ENCODE measurements at regions not wholly inside any gene's neighbourhood (a gene's known extent, or its start where the extent isn't known, plus 50 kb on each side); places are given as distances from the start of the nearest gene placed in this dataset.

GRCh38 chr12:115758877-115759620 is 518.4 kb downstream of the MED13L start:
- no peak for DNase-seq (ENCODE audit: low spot score)

DNA sequence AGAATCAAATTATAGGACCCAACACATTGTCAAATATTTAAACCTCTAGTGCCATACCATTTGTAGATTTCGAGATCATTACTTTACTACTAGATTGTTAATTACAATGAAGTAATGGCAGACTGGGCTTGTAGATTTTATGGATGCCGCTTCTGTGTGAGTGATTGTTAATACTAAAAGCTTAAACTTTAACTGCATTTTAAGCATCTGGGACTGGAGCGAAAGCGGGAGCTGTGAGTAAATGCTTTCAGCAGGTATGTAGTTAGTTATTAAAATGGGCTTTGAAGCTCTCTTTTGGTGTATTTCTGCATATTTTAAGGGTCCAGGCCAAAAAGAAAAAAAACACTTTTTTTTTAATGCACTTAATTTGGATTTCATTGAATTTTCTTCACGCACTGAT is 519.3 kb downstream of the MED13L start:
- no peak for DNase-seq (ENCODE audit: low spot score)

DNA sequence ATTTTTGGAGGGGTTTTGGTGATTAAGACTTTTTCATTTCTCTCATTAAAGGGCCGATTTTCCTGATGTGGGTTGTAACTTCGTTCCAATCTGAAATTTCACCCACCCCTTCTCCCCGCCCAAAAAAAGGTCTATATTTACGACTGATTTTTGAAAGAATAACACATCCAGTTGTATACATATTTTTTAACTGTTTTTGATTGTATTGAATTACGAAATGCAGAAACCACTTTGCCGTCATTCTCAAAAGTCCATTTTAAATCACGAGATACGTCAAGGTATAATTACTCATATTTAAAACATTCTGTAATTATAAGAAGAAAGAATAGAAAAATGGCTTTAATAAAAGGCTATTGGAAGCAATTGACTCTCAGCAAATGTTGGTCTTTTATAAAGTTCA is 520.7 kb downstream of the MED13L start:
- DNase-seq (ENCODE audit: low spot score), result no peak

GRCh38 chr12:115756271-115756670 is 521.2 kb downstream of the MED13L start:
- DNase-seq (ENCODE audit: low spot score), result no peak

DNA sequence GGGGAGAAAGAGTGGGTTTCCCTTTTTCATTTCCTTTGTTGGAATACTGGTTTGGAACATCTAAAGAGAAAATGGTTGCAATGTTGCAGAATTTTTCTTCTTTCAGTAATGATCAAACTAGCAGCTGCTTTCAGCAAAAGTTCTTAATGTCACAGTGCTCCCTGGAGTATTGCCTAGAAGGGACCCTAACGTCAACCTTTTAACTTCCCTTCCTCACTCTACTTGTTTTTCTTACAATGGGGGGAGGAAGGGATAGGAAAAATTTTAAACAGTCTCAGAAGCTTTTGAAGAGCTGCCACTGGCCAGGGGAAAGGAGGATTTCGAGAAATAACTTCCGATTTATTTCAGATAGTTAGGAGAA is 521.8 kb downstream of the MED13L start:
- DNase-seq (ENCODE audit: low spot score), result no peak

GRCh38 chr12:115755061-115755724 is 522.3 kb downstream of the MED13L start:
- DNase-seq (ENCODE audit: low spot score), result no peak

DNA sequence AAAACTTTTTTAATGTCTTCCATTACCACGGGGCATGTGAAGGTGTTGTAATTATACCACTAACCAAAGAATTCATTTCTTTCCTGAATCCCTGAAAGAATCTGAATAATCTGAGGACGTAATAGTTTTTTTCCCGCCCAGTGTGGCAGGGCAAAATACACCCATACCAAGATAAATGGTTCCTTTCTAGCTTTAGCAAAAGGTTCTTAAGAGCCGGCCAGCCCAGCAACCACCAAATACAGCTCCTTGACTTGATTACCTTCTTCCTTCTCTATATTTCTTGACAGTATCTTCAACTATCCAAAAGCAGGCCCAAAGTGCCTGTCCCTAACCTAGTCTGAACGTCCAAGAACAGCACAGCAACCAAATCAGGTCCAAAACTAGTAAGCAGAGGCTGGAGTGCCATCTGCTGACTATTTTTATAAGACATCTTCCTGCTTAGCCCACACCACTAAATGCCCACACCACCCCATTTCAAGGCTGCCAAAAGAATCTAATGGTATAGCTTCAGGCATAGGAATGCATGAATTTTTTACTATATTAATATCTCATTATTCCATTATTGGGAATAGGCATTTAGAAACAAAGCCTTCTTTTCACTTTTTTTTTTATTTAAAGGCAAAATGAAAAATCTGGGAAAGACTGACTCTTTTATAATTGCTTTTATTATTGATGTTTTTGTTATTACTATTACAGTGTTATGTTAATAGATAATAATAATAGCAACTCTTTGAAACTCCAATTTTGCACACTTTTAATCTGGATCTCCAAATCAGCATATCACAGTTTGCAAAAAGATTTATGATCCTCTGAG is 524.4 kb downstream of the MED13L start:
- peak; percentile 59 for DNase-seq (ENCODE audit: low spot score)

GRCh38 chr12:115752156-115752555 is 525.3 kb downstream of the MED13L start:
- no peak for DNase-seq (ENCODE audit: low spot score)

DNA sequence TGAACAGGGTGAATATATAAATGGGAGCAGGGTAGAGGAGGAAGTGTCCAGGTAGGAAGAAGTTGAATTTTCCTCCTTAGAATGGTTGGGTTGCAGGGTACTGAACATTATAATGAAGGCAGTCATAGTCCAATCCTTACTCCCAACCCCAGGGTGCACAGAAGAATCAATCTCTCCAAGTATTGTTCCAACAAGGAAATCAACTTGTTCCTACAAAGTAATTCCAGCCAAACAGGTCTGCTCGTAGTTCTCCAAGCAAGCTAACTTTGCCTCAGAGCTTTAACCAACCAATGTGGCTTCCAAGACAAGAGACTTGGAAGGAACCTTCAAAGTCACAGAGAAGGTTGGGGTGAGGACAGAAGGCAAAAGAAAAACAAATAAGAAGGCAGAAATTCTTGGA is 527.2 kb downstream of the MED13L start:
- DNase-seq (ENCODE audit: low spot score), result no peak

GRCh38 chr12:115749071-115749841 is 528.2 kb downstream of the MED13L start:
- no peak for DNase-seq (ENCODE audit: low spot score)

- DNase-seq (ENCODE audit: low spot score), result no peak
These were observed 536.8 kb downstream of the MED13L start for GRCh38 chr12:115740586-115741155.

DNA sequence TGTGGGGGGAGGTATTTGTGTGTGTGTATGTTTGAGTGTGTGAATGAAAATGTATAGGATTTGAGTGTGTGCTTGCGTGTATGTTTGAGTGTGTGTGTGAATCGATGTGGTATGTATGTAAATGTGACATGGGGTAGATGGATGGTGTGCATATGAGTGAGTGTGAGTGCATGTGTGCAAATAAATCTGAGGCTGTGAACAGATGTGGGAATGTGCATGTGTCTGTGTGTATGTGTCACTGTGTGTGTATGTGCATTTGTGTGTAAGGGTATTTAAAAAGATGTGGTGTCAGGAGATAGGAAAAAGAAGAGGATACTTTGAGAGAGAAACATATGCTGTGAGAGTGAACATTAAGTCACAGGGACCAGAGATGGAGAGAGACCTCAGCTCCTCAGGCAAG is 539.6 kb downstream of the MED13L start:
- no peak for DNase-seq (ENCODE audit: low spot score)

DNA sequence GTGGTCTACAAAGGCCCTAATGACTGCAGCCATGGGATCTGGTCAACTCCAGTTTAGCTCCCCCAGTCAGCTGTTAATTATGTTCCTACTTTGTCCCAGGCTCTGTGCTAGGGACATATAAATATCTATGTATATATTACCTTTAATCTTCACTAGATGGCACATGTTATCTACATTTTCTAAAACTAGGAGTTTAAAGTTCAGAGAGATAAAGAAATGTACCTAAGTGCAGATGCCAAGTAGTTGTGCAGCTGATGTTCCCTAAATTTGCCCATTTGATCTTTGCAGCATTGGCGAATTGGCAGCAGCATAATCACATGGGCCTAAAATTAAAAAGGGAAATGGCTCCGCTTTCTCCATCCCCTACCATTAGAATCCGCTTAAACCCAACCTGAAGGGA is 541.1 kb downstream of the MED13L start:
- no peak for DNase-seq (ENCODE audit: low spot score)

GRCh38 chr12:115730975-115731541 is 546.4 kb downstream of the MED13L start:
- DNase-seq (ENCODE audit: low spot score), result no peak

DNA sequence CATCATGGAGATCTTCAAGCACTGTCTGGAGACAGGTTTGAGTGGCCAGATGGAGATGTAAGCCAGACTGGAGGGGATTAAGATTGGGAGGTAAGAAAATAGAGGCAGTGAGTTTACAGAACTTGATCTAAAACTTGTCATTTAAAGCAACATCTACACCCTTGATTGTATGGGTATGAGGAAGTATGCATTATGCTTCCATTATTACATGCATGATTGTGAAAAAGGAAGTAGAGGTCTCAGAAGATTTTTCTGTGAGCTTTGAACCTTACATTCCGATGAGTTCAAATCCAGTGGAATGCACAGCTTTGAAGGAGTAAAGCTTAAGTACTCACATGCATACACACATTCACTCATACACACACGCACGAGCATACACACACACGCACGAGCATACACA is 550.8 kb downstream of the MED13L start:
- DNase-seq (ENCODE audit: low spot score), result no peak

DNA sequence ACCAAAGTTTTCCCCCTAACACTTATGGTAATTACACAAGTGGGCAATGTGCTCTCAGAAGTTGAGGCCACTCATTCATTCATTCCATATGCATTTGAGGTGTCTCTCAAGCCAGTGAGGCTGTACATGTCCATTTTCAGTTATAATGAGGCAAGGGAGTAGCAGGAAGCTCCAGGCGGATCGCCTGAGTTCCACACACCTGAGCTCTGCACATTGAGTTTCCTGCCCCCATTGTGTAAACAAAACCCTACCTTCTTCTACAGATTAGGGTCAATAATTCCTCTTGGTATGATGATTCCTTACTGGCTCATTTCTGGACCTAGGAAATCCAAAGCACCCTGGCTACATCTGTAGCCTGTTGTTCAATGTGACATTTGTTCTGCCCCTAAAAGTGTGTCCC is 555.3 kb downstream of the MED13L start:
- DNase-seq (ENCODE audit: low spot score), result no peak

GRCh38 chr12:115716551-115716950 is 560.9 kb downstream of the MED13L start:
- no peak for DNase-seq (ENCODE audit: low spot score)

DNA sequence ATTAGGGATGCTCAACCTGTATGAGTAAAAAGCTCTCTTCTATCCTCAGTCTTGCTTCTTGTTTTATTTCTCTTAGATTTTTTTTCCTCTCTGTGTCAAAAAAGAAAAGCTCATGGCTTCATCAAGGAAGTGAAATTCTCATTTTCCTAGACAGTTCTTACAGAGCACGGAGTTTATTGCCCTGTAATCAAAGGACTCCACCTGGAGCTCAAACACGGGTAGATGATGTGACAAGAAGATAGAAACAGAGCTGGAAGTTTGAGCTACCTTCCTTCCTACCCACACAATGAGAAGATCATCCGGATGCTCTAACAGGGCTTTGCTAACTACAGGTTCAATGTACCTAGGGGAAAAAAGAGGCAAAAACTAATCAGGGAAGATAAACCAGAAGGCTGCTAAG is 564.8 kb downstream of the MED13L start:
- DNase-seq (ENCODE audit: low spot score), result no peak

DNA sequence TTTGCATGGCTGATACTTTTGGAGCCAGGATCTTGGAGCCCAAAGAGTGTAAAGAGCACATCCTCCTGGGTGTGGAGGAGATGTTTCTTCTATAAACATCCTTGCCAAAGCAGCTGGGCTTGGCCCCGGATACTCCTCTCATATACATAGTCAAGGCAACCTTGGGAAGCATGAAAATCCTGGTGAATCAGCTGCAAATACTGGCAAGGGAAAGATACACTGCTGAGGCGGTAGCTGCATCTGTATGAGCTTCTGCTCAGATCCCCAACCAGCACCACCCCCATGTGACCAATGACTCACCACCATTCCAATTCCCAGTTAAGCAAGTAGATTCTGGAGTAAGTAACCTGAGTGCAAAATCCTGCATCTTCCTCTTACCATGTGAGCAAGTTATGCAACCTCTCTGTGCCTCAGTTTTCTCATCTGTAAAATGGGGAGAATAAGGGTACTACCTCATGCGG is 567.4 kb downstream of the MED13L start:
- DNase-seq (ENCODE audit: low spot score), result no peak

GRCh38 chr12:115709540-115710011 is 567.9 kb downstream of the MED13L start:
- DNase-seq (ENCODE audit: low spot score), result no peak

- no peak for DNase-seq (ENCODE audit: low spot score)
These were observed 568.7 kb downstream of the MED13L start for GRCh38 chr12:115708801-115709200.
